Keratinocyte (primary cell): ENCODE measurements at regions not wholly inside any gene's neighbourhood (a gene's known extent, or its start where the extent isn't known, plus 50 kb on each side); places are given as distances from the start of the nearest gene placed in this dataset.

Experiments
- CTCF ChIP-seq, 3 experiments: IDR thresholded peaks in 1 of 3; conservative IDR thresholded peaks in 1 of 3; optimal IDR thresholded peaks in 1 of 3; 2 replicates in 2 of 3; 3 replicates in 1 of 3; pipeline versions ENCODE3 to v1.5.1; 2011; ENCODE audit warnings: low read length in 3 of 3, mild to moderate bottlenecking in 3 of 3, moderate library complexity in 2 of 3, control low read depth in 1 of 3, inconsistent platforms in 1 of 3; ENCODE audit not compliant: insufficient read depth in 2 of 3; ENCODE audit errors: extremely low read depth in 1 of 3
- EZH2 ChIP-seq: IDR thresholded peaks from one replicate; pipeline ENCODE4 v1.6.1; 2012; ENCODE audit warnings: inconsistent platforms, mild to moderate bottlenecking, low read length, moderate library complexity

GRCh38 chr3:46132565-46132964 is 75.5 kb downstream of the CCR1 start:
- TF ChIP-seq CTCF (optimal IDR thresholded peaks at IDR 0.05 in 1 of 3, IDR thresholded peaks at IDR 0.05 in 1 of 3, conservative IDR thresholded peaks at IDR 0.05 in 1 of 3; ENCODE audit: extremely low read depth in 1 of 3, insufficient read depth in 2 of 3, low read length in 3 of 3) (no peak), EZH2 (no peak)
